HG03575 (cell line): ENCODE measurements at regions not wholly inside any gene's neighbourhood (a gene's known extent, or its start where the extent isn't known, plus 50 kb on each side); places are given as distances from the start of the nearest gene placed in this dataset.
"Not testable (repeated sequence)": the region's sequence is repeated elsewhere in the genome, so short reads cannot be mapped to it uniquely, and the experiment has no call there.

ENCODE experiments used
- ATAC-seq: cut with Tn5 transposase; IDR thresholded peaks from one replicate; pipeline ENCODE4 v1.9.1; 2021; ENCODE audit not compliant: unreplicated experiment, insufficient number of reproducible peaks, low FRiP score; ENCODE audit errors: extremely low read depth

GRCh38 chr18:11398625-11399024, 210.8 kb upstream of the SLC35G4 start:
- ATAC-seq, result no peak

DNA sequence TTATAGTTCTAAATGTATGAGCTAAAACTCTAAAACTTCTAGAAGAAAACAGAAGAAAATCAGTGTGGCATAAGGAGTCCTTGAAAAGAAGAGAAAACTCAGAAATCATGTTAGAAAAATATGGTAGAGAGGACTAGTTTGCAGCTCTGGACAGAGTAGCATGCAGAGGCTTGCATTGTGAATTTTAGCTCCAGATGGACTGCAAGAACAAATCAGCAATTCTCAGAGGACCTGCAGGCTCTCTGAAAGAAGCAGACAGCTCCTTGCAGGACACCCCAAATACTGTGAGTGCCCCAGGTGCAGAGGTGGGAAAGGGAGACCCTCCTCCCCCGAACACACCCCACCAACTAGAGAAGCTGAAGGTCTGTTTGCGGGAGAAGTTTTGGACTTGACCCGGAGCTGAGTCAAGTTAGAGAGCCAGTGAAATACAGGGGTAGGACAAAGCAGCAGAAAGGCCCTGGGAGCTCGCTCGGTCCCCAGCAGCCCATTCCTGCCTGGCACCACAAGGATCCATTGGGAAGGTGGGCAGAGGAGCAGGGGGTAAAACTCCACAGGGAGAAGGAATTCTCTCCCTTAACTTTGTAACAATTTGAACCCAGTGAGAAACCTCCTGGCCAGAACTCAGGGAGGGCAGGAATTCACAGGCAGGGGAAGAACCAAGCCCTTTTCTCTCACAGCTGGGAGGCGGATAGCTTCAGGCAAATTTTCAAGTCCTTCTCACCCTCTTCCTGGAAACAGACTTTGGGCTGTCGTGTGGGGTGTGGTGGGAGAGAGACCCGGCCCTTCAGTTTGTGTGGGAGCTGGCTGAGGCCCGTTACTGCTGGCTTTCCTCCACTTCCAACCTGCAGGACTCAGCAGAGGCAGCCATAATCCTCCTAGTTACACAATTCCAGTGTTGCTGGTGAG, 216.2 kb upstream of the SLC35G4 start:
- no peak for ATAC-seq

DNA sequence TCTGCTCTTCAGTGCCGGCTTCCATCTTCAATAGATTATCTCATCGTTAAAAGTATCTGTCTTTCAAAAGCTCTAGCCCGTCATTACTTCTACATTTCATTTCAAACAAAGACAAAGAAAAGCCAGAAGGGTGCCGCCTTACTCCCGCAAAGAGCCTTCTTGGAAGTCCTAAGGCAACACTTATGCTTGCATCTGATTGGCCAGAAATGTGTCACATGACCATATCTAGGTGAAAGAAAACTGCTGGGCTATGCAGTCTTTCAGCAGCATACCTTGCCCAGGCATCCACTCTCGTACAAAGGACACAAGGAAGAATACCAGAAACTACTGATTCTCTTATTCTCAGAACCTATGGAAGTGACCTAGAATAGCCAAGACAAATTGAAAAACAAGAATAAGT, 217.1 kb upstream of the SLC35G4 start:
- ATAC-seq, result no peak

DNA sequence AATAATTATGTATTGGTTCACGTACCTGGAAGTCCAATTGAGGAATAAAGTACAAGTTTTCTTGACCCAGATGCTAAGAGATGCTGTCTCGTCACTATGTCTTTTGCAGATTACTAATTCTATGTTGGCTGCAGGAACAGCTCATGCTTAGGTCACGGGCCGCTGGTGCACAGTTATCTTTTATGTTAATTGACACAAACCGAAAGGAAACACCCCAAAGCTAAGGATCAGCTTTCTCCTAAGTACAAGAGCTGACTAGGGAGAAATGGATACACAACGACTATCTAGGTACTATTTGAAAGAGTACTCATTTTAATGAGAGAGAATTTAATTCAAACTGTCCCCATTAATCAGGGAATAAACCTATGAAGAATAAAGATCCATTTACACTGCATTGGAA, 217.7 kb upstream of the SLC35G4 start:
- no peak for ATAC-seq

GRCh38 chr18:11388755-11389680, 220.4 kb upstream of the SLC35G4 start:
- ATAC-seq, result no peak

GRCh38 chr18:11387880-11388279, 221.5 kb upstream of the SLC35G4 start:
- ATAC-seq, result no peak

DNA sequence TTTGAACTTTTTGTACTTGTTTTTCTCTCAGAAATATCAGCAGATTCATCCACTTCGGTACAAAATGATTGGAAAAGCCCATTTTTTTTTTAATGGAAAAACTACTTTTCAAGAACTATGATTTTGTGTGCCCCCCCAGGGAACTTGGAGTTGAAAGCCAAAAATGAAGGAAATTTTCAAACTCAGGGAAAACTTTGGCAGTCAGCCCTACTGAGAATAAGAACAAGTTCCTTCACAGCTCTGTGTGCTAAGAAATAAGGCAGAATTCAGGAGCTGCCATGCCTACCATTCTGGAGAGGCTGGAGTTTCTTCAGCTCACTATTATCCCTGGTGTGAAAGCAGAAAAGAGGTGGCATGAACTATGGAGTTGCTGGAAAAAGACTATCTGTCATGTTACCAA, 226.0 kb upstream of the SLC35G4 start:
- no peak for ATAC-seq

- ATAC-seq, result no peak
Measured at GRCh38 chr18:11380968-11381367, 228.4 kb upstream of the SLC35G4 start.

- ATAC-seq, result no peak
Measured at GRCh38 chr18:11379660-11380059, 229.7 kb upstream of the SLC35G4 start.

DNA sequence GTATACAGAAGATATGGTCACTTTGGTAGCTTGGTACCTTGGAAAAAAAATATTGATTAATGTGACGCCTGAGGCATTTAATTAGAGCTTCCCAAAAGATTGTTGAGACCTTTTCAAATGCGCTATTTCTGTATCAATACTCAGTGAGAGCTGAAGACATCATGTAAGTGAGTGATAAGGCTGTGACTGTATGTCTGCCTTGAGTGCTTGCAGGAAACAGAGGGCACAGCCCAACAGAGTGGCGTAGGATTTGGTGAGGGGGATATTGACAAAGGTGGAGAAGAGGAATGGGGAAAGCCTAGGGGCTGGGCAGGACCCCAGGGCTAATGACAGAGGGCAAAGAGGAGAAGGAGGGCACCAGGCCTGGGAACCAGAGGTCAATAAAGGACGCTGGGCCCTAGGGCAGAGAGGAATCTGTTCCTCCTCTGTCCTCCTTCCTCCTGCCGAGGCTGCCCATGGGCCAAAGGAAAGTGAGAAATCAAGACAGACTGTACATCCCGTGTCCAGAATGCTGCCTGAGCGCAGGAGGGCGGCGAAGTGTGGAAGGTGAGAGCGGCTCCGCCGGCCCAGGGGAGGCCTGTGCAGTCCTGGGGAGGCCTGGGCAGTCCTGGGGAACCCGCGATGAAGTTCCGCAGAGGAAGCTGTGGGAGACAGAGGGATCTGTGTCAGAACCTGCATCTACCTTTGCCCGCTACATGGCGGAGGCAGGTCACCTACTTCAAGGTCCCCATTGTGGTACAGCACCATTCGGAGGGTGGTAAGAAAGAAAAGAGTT, 228.6 kb upstream of the PIEZO2 start:
- no peak for ATAC-seq

DNA sequence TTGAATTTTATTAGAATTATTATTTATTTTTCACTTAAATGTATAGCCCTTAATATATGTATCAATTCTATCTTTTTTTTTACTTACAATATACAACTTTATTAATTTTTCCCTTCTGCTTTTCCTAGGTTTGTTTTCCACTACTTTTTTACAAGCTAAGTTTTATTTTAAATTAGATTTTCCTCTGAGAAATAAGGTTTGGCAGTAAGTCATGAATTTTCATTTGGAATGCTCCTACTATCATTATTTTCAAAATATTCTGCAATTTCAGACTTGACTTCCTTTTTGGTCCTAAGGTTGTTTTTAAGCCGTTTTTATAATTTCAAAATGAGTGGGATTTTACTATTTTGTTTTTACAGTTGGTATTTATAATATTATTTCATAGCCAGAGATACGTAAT, 222.8 kb upstream of the PIEZO2 start:
- ATAC-seq, result no peak

- no peak for ATAC-seq
Measured at GRCh38 chr18:11369556-11369955, 220.2 kb upstream of the PIEZO2 start.

DNA sequence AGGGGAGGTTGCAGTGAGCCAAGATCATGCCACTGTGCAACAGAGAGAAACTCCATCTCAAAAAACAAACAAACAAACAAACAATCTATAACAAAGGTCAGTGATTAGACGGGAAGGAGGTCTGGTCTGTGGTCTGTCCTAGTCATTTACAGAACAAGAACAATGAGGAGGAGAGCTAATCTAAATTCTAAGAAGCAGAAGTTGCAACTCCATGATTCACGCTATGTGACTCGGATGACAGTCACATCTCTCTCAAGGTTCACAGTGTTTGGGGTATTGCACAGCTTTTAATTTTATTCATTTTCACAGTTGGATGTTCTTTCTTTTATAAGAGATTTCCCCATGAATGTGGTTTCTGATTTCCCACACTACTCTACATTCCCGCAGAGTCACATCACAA, 218.7 kb upstream of the PIEZO2 start:
- no peak for ATAC-seq

GRCh38 chr18:11367351-11367750, 218.0 kb upstream of the PIEZO2 start:
- ATAC-seq, result no peak

GRCh38 chr18:11366410-11366809, 217.0 kb upstream of the PIEZO2 start:
- ATAC-seq, result no peak

DNA sequence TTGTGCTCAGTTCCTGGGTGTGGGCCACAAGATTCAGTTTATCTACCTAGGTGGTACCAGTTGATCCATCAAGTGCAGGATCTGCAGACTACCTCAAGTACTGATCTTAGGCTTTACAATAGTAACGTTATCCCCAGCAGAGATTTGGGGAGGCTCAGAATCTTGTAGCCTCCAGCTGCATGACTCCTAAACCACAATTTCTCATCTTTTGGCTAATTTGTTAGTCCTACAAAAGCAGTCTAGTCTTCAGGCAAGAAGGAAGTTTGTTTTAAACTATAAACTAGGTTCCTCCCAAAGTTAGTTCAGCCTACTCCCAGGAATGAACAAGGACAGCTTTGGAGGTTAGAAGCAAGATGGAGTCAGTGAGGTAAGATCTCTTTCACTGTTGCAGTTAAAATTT, 213.5 kb upstream of the PIEZO2 start:
- no peak for ATAC-seq

- not testable (repeated sequence) for ATAC-seq
Measured at GRCh38 chr18:11361862-11362261, 212.5 kb upstream of the PIEZO2 start.

- ATAC-seq, result no peak
Measured at GRCh38 chr18:11357678-11358077, 208.3 kb upstream of the PIEZO2 start.

GRCh38 chr18:11344576-11344975, 195.2 kb upstream of the PIEZO2 start:
- ATAC-seq, result not testable (repeated sequence)
